ENCODE measurements at regions not wholly inside any gene's neighbourhood (a gene's known extent, or its start where the extent isn't known, plus 50 kb on each side); places are given as distances from the start of the nearest gene placed in this dataset.

- no peak for DNase-seq
Observed at GRCh38 chr10:61356354-61356753, 96.8 kb downstream of the TMEM26 start.

GRCh38 chr10:61355211-61355610 lies 98.0 kb downstream of the TMEM26 start:
- no peak for DNase-seq

GRCh38 chr10:61354401-61354975 lies 98.7 kb downstream of the TMEM26 start:
- no peak for DNase-seq

GRCh38 chr10:61350794-61351193 lies 102.4 kb downstream of the TMEM26 start:
- no peak for DNase-seq

GRCh38 chr10:61350068-61350467 lies 103.1 kb downstream of the TMEM26 start:
- DNase-seq = no peak

- no peak for DNase-seq
Observed at GRCh38 chr10:61346796-61347413, 106.3 kb downstream of the TMEM26 start.

- no peak for DNase-seq
Observed at GRCh38 chr10:61343796-61344195, 109.4 kb downstream of the TMEM26 start.

- DNase-seq = peak in 1 of 2 donors; percentile 18
Observed at GRCh38 chr10:61342858-61343572, 110.2 kb downstream of the TMEM26 start.

GRCh38 chr10:61341008-61341407 lies 112.2 kb downstream of the TMEM26 start:
- DNase-seq = no peak

GRCh38 chr10:61338146-61338545 lies 115.0 kb downstream of the TMEM26 start:
- no peak for DNase-seq

GRCh38 chr10:61337741-61338140 lies 115.4 kb downstream of the TMEM26 start:
- DNase-seq = no peak

- no peak for DNase-seq
Observed at GRCh38 chr10:61336831-61337230, 116.3 kb downstream of the TMEM26 start.

GRCh38 chr10:61335359-61335758 lies 117.8 kb downstream of the TMEM26 start:
- no peak for DNase-seq

GRCh38 chr10:61332581-61332980 lies 120.6 kb downstream of the TMEM26 start:
- DNase-seq = no peak

- no peak for DNase-seq
Observed at GRCh38 chr10:61330669-61331068, 122.5 kb downstream of the TMEM26 start.

GRCh38 chr10:61329854-61330253 lies 123.3 kb downstream of the TMEM26 start:
- DNase-seq = no peak

GRCh38 chr10:61325223-61325960 lies 127.8 kb downstream of the TMEM26 start:
- DNase-seq = no peak

- no peak for DNase-seq
Observed at GRCh38 chr10:61323726-61324125, 129.5 kb downstream of the TMEM26 start.

GRCh38 chr10:61321041-61321857 lies 131.9 kb downstream of the TMEM26 start:
- DNase-seq = no peak

GRCh38 chr10:61320257-61320587 lies 133.0 kb downstream of the TMEM26 start:
- no peak for DNase-seq

- no peak for DNase-seq
Observed at GRCh38 chr10:61319386-61320256, 133.6 kb downstream of the TMEM26 start.

GRCh38 chr10:61318429-61318828 lies 134.8 kb downstream of the TMEM26 start:
- no peak for DNase-seq

Measured in CD4-positive, alpha-beta T cell treated with Interleukin-4 for 1 hour (primary cell).